ENCODE measurements at regions not wholly inside any gene's neighbourhood (a gene's known extent, or its start where the extent isn't known, plus 50 kb on each side); places are given as distances from the start of the nearest gene placed in this dataset.
"Not testable (repeated sequence)": the region's sequence is repeated elsewhere in the genome, so short reads cannot be mapped to it uniquely, and the experiment has no call there.

DNA sequence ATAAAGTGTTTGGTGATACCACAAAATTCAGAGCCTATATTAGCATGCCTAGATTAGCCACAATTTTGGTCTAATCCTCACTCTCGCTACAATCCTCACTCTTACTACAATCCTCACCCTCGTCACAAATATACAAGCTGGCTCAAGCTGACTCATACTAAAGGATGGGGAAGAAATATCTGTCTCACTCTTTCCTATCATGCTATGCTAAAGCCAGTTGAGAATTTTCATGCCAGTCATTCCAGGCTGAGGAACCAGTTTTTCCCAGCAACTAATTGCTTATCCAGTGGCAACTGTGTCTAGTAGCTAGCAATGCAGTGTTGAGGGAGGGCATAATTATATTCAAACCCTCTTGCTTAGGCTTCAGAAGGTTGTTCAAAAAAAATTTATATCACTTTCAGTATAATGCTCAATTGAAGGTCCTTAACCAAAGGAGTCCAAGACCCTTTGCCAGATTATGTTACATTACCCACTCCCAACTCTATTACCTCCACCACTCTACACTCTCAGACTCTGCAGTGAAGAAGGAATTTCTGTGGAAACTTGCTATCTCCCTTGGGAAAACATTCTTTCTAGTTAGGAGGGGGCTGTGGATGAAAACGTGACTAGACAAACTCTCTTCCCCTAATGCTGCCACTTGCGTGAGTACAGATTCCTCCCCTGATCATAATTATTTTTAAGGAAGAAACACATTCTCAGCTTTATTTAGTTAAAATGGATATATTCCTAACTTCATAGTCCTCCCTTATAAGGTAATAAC is 810.3 kb upstream of the ACO1 start:
- no peak for DNase-seq

DNA sequence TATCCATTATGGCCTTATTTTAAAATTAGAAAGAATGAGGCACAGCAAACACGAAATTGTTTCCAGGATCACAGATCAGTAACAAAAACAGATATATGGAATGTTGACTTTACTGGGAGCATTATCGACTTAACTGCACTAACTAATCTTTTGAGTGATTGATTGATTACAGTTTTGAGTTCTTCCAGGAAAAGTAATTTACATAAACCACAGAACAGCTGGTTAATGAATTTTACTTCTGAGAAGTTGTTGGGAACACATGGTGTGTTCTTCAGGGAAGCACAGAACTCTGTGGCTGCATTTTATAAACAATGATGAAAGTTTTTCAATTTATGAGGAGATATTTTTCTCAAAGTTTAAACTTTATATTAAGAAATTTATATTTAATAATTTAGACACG is 802.4 kb upstream of the ACO1 start:
- DNase-seq = no peak

- DNase-seq = no peak
Measured at GRCh38 chr9:31582561-31582960, 801.9 kb upstream of the ACO1 start.

DNA sequence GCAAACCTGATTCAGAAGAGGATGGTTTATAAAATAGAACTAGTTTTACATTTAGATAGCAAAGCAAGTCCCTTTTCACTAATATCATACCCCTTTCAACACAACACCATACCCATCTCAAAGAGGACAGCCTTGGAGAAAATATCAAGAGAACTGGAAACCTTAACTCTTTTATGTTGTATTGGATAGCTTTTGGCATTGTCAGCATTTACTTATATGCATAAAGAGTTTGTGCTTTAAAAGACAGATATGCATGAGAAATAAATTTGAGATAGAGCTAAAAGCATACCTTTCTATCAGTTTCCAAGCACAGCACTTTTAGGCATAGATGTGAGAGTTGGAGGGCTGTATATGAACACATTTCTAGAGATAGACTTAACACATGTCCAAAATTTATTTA is 799.3 kb upstream of the ACO1 start:
- no peak for DNase-seq

GRCh38 chr9:31587146-31587545 is 797.3 kb upstream of the ACO1 start:
- DNase-seq = no peak

DNA sequence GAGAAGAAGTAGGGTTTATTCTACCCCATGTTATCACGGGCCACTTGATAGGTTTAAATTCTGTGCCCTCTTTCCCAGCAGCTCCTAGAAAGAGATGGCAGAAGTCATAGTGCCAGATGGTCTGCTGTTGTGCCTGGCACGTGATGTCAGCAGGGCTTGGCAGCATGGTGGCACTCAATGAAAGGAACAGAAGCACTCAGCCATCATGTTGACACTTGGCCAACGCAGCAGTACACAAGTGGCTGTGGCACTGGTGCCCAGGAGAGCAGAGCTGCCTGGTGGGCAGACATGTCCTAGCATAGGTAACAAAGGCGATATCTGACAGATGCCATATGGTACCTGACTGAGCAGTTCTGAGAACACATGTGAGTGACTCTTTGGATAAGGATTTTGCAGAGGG is 796.4 kb upstream of the ACO1 start:
- DNase-seq = no peak

DNA sequence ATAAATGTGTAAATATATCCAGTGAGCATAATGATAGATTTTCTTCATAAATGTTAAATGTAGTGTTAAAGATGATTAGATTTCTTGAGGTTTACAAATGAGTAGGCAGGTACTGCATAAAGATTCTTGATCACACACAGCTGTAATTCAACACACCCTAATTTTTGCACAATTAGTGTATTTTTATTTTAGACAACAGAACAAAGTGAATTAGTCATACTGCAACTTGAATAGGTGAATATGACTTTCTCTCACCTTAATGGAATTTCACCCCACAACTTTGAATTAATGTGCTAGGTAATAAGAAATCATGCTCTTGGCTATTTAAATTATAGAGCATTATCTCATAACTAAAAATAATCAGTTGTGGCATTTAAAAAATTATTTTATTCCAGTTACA is 795.7 kb upstream of the ACO1 start:
- DNase-seq = no peak

DNA sequence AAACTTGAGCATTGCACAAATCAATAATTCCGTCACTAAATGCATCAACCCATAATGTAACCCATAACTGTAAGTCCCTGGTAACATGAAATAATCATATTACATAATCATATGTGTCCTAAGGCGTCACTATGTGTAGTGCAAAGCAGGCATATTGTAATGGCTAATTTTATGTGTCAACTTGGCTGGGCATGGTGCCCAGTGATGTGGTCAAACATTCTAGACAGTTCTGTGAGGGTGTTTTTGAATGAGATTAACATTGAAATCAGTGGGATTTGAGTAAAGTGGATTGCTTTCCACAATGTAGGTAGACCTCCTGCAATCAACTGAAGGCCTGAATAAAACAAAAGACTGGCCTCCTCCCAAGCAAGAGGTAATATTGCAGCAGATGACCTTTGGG is 794.4 kb upstream of the ACO1 start:
- DNase-seq = no peak

GRCh38 chr9:31597086-31597485 is 787.4 kb upstream of the ACO1 start:
- DNase-seq = not testable (repeated sequence)

DNA sequence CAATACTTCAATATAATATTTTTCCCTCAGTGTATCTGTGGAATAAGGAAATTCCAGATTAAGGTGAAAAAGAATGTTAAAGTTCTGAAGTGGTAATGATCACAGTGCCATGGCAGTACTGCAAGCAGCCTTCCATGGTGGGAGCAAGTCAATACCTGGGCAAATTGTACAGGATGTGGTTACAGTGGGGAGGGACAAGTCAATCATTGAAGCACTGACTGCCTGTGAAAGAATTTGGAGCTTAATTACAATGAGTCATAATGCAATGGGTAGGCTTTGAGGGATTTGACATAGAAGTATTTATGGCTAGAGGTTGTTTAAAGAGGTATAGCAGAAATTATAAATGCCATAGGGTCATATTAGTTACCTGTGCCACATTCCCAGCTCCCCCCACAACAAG is 786.5 kb upstream of the ACO1 start:
- DNase-seq = no peak

GRCh38 chr9:31601666-31602065 is 782.8 kb upstream of the ACO1 start:
- DNase-seq = no peak

GRCh38 chr9:31604531-31604930 is 779.9 kb upstream of the ACO1 start:
- DNase-seq = no peak

DNA sequence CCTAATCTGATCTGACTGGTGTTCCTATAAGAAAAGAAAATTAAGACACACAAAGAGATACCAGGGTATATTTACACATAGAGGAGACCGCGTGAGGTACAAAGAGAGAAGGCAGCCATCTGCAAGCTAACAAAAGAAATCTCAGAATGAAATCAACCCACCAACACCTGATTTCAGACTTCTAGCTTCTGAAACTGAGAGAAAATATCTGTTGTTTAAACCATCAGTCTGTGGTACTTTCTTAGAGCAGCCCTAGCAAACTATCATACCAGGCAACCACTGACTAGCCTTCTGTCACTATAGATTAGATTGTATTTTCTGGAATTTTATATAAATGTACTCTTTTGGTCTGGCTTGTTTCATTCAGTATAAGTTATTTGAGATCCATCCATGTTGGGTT is 779.3 kb upstream of the ACO1 start:
- DNase-seq = no peak

- no peak for DNase-seq
Measured at GRCh38 chr9:31606678-31607077, 777.8 kb upstream of the ACO1 start.

GRCh38 chr9:31608416-31608815 is 776.0 kb upstream of the ACO1 start:
- no peak for DNase-seq

GRCh38 chr9:31608881-31609280 is 775.6 kb upstream of the ACO1 start:
- DNase-seq = no peak

DNA sequence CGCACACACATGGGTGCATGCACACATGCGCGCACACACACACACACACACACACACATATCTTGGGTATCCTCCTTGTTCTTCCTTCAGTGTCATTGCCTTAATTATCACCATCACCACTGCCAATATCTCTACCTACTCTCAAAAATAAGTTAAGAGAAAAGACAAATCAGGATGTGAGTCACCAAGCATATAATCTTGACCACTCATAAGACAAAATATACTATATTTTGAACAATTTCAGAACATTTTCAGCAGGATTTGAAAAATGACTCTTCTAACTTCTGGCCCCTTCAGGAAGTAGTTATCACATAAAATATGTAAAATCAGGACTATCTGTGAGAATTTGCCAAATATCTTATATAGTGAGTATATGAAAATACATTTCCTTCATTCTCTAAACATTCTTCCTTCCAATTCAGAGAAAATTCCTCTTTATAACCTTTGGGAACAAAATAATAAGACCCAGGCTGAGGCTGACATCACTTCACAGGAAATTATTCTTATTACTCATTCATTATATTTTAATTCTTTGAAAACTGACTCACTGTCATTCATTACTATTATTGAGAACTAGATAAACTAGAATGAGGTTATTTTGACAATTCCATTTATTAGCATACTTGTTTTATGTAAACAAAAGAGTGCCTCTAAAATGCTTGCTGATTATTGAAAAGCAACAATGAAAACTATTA is 772.0 kb upstream of the ACO1 start:
- no peak for DNase-seq

- no peak for DNase-seq
Measured at GRCh38 chr9:31615966-31616365, 768.5 kb upstream of the ACO1 start.

DNA sequence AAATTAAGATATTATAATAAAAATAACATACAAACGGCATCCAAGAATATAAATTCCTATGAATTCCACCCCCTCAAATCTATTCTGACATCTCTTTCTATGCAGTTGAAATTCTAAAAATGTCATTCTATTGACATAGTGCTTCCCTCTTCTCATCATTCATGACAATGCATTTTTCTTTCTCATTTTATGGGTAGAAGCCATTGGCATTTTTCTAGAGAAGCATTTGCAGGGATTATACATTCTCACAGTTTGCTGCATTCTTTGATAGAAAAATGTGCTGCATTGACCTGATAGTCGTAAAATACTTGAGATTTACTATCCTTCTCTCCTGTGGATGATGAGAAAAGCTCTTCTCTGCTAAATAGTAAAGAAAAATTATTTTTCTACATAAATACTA is 760.9 kb upstream of the ACO1 start:
- no peak for DNase-seq

DNA sequence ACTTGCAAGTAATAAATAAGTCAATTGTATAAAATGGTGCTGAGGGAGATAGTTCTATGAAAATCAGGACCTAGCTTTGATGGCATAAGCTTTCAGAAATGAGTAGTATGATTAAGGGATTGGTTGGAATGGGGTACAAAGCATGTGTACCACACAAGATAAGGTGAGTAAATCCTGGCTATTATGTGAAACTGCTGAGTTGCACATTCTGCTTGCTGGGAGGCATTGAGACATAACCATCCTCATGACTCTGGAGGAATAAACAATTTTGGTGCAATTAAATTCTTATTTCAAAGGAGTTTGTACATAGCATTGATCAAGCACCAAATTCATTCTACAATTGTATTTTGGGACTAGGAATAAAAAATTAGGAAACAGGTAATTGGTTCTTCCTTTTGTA is 755.2 kb upstream of the ACO1 start:
- no peak for DNase-seq

GRCh38 chr9:31637265-31637664 is 747.2 kb upstream of the ACO1 start:
- no peak for DNase-seq

DNA sequence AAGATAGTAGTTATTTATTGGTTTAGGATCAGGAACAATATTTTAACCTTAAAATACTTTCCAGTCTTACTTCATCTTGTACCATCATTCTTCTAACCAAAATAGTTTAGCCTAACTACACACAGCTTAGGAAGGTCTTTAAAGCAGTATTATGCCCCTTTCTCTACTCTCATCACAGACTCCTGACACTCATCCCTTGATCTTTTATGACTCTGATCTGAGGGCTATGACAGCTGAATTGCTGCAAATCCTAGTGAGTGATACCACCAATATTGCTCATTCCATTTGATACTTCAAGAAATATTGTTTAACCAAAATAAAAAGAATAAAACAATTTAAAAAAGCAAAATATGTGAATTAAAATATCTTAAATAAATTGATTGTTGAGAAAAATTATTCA is 746.6 kb upstream of the ACO1 start:
- DNase-seq = no peak

GRCh38 chr9:31639451-31639850 is 745.0 kb upstream of the ACO1 start:
- no peak for DNase-seq

DNA sequence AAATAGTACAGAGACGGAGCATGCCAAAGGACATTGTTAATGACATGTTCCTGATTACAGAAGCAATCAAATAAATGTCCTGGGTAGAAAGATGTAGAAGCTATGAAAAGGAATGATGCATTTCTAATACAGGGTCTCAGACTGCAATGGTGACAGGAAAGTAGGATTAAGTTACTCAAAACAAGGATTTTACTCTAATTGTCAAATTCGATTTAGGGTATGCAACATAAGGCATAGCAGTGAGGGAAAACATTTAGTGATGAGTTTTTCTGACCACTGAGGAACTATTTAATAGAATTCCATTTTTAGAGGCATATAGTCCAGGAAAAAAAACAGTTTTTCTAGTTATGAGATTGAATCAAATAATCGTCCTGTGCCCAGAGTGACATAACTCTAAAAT is 715.1 kb upstream of the ACO1 start:
- DNase-seq = no peak

DNA sequence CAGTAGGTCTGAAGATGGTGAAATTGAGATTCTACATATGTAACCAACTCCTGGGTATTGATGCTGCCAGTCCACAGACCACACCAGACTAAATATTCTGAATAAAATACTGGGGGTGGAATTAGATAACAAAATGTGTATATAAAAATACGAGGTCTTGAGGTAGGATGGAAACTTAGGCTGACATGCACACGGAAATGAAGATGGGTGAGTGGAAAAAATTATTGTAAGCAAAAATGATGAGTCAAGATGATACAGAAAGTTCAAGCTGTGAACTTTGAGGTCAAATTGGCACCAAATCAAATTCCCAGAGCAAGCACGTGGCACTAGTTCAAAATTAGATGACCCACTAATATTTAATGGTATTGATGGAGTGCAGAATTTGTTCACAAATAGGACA is 713.4 kb upstream of the ACO1 start:
- no peak for DNase-seq
